ENCODE measurements at regions not wholly inside any gene's neighbourhood (a gene's known extent, or its start where the extent isn't known, plus 50 kb on each side); places are given as distances from the start of the nearest gene placed in this dataset.

DNA sequence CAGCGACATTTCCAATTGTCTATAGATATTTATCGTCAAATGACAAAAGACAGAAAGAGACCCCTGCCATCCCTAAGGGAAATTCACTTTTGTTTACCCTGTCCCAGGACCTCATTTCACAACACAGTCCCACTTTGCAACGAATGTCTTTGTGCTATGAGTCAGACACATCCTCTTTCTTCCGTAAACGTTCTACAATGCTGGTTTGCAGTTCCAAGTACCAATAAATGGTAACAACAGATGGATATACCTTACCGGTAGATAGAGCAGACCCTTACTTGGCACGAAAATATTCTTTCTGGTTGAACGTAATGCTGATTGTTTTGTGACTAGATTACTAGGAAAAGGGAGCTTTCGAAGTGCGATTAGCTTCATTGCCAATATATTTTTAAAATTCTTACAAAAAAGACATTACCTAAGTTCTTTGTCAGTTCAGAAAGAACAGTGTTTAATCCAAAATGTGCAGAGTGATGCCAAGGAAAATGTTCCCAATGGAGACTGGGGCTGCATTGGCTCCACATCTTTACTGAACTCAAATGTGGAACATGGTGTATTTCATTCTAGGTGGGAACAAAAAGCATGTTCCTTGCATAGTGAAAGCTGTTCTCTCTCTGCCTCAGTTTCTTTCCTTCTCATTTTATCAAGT lies 202.5 kb upstream of the SLC27A6 start:
- Histone ChIP-seq H3K4me1 (ENCODE audit: control insufficient read depth in 1 of 2, extremely low read depth in 1 of 2, insufficient read depth in 2 of 2, low read length in 2 of 2) (no peaks in the 10 kb centered on the region), H3K36me3 (ENCODE audit: control insufficient read depth in 2 of 2, extremely low read depth in 1 of 2, insufficient read depth in 1 of 2, low read length in 1 of 2) (no peaks in the 10 kb centered on the region), H3K27ac (ENCODE audit: low read length) (no peak overlapping the region), H3K27me3 (replicated peaks in 1 of 2; ENCODE audit: control insufficient read depth in 2 of 2, extremely low read depth in 1 of 2, insufficient read depth in 2 of 2, low read length in 1 of 2) (no peaks in the 10 kb centered on the region), H3K9me3 (no peaks in the 10 kb centered on the region), H3K4me3 (ENCODE audit: control insufficient read depth in 1 of 2, extremely low read depth in 1 of 2, low read length in 1 of 2) (no peak overlapping the region)
- H3K4me3 Mint-ChIP-seq, result no peak overlapping the region
- no peaks in the 10 kb centered on the region for H3K27me3 Mint-ChIP-seq
- no peaks in the 10 kb centered on the region for H3K4me1 Mint-ChIP-seq
- WGBS (ENCODE audit: insufficient coverage), result 81% methylated on average over 4 of the region's 10 CpGs
- ATAC-seq (replicated peaks in 1 of 4) (no peak), DNase-seq (no peak)
- ChIA-PET POLR2A (no interaction called here), CTCF (no interaction called here)
- no peaks in the 10 kb centered on the region for H3K36me3 Mint-ChIP-seq
- peaks cover 2 to 6% (median 5%) of the 10 kb centered on the region in 3 donors for H3K9me3 Mint-ChIP-seq
- no peak overlapping the region for H3K27ac Mint-ChIP-seq

DNA sequence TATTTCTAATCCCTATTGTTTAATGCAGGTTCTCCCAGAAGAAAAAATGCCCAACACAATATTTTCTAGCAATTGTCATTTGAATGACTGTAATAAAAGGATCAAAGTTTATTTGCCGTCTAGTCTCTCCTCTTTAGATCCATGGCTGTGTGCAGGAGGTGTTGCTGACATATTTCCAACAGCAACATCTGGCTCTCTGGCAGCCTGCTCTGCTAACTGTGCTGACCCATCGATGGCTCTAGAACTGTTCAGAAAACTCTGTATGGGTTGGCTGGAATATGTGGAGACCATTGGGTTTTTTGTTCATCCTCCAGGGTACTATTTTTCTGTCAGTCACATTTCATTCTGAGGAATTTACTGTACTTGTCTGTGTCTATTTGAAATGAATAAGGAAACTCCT lies 202.0 kb upstream of the SLC27A6 start:
- no peak overlapping the region for H3K4me3 ChIP-seq (ENCODE audit: control insufficient read depth in 1 of 2, extremely low read depth in 1 of 2, low read length in 1 of 2)
- no peaks in the 10 kb centered on the region for H3K4me1 Mint-ChIP-seq
- no peaks in the 10 kb centered on the region for H3K4me1 ChIP-seq (ENCODE audit: control insufficient read depth in 1 of 2, extremely low read depth in 1 of 2, insufficient read depth in 2 of 2, low read length in 2 of 2)
- H3K27me3 ChIP-seq (replicated peaks in 1 of 2; ENCODE audit: control insufficient read depth in 2 of 2, extremely low read depth in 1 of 2, insufficient read depth in 2 of 2, low read length in 1 of 2), result no peaks in the 10 kb centered on the region
- CTCF ChIA-PET, result no interaction called here
- DNase-seq, result no peak
- peaks cover 2 to 7% (median 5%) of the 10 kb centered on the region in 3 donors for H3K9me3 Mint-ChIP-seq
- no peaks in the 10 kb centered on the region for H3K36me3 ChIP-seq (ENCODE audit: control insufficient read depth in 2 of 2, extremely low read depth in 1 of 2, insufficient read depth in 1 of 2, low read length in 1 of 2)
- POLR2A ChIA-PET, result no interaction called here
- no peak overlapping the region for H3K4me3 Mint-ChIP-seq
- H3K27ac ChIP-seq (ENCODE audit: low read length), result no peak overlapping the region
- H3K9me3 ChIP-seq, result no peaks in the 10 kb centered on the region
- H3K36me3 Mint-ChIP-seq, result no peaks in the 10 kb centered on the region
- H3K27ac Mint-ChIP-seq, result no peak overlapping the region
- no peak for ATAC-seq (replicated peaks in 1 of 4)
- WGBS (ENCODE audit: insufficient coverage), result no CpG with 5 or more reads among the region's 2 CpGs
- no peaks in the 10 kb centered on the region for H3K27me3 Mint-ChIP-seq

DNA sequence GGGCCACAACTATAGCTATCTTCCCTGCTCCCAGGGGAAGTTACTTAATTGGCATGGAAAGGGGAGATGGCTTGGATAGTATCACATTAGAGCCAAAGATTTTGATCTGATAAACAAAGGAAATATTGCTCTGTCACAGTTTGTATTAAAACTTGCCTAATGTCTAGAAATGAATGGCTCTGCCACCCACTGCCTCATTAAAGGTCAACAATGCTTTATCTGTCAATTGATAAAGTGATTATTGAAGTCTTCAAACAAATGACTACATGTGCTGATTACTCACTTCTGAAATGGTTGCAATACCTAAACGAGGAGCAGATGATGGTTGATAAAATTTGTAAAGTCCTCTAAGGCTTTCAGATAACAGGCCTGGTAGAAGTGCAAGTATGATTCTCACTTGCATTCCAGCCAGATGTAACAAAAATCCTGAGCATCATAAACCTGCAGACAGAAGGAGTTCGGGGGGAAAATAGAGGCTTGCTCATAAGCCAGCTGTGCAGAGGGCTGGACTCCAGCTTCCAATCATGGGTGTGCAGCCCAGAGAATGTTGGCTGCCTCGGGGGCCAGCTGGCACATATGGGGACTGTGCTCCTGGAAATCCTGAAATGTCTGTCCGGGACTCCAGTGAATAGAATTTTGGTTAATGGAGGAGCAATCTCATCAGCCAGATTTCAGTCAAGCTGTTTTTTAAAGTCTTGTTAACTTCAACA lies 200.5 kb upstream of the SLC27A6 start:
- ChIA-PET POLR2A (no interaction called here), CTCF (no interaction called here)
- H3K4me3 ChIP-seq (ENCODE audit: control insufficient read depth in 1 of 2, extremely low read depth in 1 of 2, low read length in 1 of 2), result no peak overlapping the region
- DNase-seq (no peak), ATAC-seq (replicated peaks in 1 of 4) (no peak)
- no peaks in the 10 kb centered on the region for H3K36me3 ChIP-seq (ENCODE audit: control insufficient read depth in 2 of 2, extremely low read depth in 1 of 2, insufficient read depth in 1 of 2, low read length in 1 of 2)
- H3K4me1 Mint-ChIP-seq, result no peaks in the 10 kb centered on the region
- H3K9me3 Mint-ChIP-seq, result peaks cover 0 to 9% (median 2%) of the 10 kb centered on the region in 3 donors
- H3K4me1 ChIP-seq (ENCODE audit: control insufficient read depth in 1 of 2, extremely low read depth in 1 of 2, insufficient read depth in 2 of 2, low read length in 2 of 2), result no peaks in the 10 kb centered on the region
- no peaks in the 10 kb centered on the region for H3K9me3 ChIP-seq
- H3K4me3 Mint-ChIP-seq, result no peak overlapping the region
- no peaks in the 10 kb centered on the region for H3K36me3 Mint-ChIP-seq
- no peaks in the 10 kb centered on the region for H3K27me3 Mint-ChIP-seq
- H3K27ac Mint-ChIP-seq, result no peak overlapping the region
- 20% methylated on average over 1 of the region's 4 CpGs for WGBS (ENCODE audit: insufficient coverage)
- H3K27me3 ChIP-seq (replicated peaks in 1 of 2; ENCODE audit: control insufficient read depth in 2 of 2, extremely low read depth in 1 of 2, insufficient read depth in 2 of 2, low read length in 1 of 2), result no peaks in the 10 kb centered on the region
- no peak overlapping the region for H3K27ac ChIP-seq (ENCODE audit: low read length)

DNA sequence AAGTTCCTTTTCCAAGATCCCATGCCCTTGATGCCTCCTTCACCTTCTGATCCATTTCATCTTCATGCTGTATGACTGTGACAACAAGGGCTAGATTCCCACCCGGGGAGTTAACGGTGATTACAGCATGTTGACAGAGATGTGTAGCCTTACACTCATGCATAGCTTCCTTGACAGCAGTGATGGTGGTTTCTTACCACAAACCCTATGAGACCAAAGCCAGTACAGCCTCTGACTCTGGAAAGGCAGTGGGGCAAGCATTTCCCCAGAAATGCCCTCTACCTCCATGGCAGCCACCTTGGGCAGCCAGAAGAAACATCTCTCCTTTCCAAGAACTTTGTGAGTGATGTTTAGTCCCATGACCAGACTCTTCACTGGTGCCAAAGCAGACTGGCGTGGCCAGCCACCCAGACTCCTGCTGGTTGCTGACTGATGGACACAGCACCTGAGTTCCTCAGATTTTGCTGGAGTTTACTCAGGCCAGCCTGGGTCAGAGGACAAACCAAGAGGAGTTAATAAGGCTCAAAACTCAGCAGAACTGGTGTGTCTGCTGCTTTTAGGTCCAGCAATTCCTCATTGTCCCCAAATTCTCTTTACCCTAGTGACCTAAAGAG lies 199.7 kb upstream of the SLC27A6 start:
- no peak overlapping the region for H3K4me3 ChIP-seq (ENCODE audit: control insufficient read depth in 1 of 2, extremely low read depth in 1 of 2, low read length in 1 of 2)
- H3K27ac Mint-ChIP-seq, result no peak overlapping the region
- H3K4me3 Mint-ChIP-seq, result no peak overlapping the region
- CTCF ChIA-PET, result no interaction called here
- 84% methylated on average over 3 of the region's 3 CpGs for WGBS (ENCODE audit: insufficient coverage)
- POLR2A ChIA-PET, result interaction anchor here in 1 of 2 donors (0.6 kb wide), 1 partner anchor 340 kb away, joined by 4 read pairs; no protein-coding TSS in a partner anchor
- peaks cover 0 to 6% (median 2%) of the 10 kb centered on the region in 3 donors for H3K9me3 Mint-ChIP-seq
- H3K4me1 Mint-ChIP-seq, result no peaks in the 10 kb centered on the region
- H3K27ac ChIP-seq (ENCODE audit: low read length), result no peak overlapping the region
- DNase-seq (no peak), ATAC-seq (replicated peaks in 1 of 4) (no peak)
- no peaks in the 10 kb centered on the region for H3K9me3 ChIP-seq
- no peaks in the 10 kb centered on the region for H3K4me1 ChIP-seq (ENCODE audit: control insufficient read depth in 1 of 2, extremely low read depth in 1 of 2, insufficient read depth in 2 of 2, low read length in 2 of 2)
- H3K36me3 ChIP-seq (ENCODE audit: control insufficient read depth in 2 of 2, extremely low read depth in 1 of 2, insufficient read depth in 1 of 2, low read length in 1 of 2), result no peaks in the 10 kb centered on the region
- no peaks in the 10 kb centered on the region for H3K27me3 Mint-ChIP-seq
- H3K36me3 Mint-ChIP-seq, result no peaks in the 10 kb centered on the region
- no peaks in the 10 kb centered on the region for H3K27me3 ChIP-seq (replicated peaks in 1 of 2; ENCODE audit: control insufficient read depth in 2 of 2, extremely low read depth in 1 of 2, insufficient read depth in 2 of 2, low read length in 1 of 2)

DNA sequence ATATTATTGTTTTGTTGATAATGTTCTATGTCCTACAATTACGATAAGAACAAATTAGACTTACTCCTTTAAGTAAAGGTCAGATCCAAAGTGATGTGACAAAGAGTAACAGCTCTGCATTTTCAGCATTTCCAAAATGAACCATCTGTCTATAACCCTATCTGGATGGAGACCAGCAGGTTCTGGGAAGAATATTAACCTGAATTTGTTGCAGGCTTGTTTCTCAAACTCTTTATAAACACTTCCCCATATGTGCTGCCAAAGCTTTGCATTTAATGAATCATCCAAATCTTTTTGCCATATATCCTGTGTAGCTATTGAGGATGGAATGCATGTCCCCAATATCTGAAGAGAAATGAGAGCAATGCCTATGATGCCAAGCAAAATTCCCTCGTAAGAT lies 198.9 kb upstream of the SLC27A6 start:
- no peak for ATAC-seq (replicated peaks in 1 of 4)
- no peaks in the 10 kb centered on the region for H3K27me3 ChIP-seq (replicated peaks in 1 of 2; ENCODE audit: control insufficient read depth in 2 of 2, extremely low read depth in 1 of 2, insufficient read depth in 2 of 2, low read length in 1 of 2)
- peaks cover 0 to 6% (median 2%) of the 10 kb centered on the region in 3 donors for H3K9me3 Mint-ChIP-seq

DNA sequence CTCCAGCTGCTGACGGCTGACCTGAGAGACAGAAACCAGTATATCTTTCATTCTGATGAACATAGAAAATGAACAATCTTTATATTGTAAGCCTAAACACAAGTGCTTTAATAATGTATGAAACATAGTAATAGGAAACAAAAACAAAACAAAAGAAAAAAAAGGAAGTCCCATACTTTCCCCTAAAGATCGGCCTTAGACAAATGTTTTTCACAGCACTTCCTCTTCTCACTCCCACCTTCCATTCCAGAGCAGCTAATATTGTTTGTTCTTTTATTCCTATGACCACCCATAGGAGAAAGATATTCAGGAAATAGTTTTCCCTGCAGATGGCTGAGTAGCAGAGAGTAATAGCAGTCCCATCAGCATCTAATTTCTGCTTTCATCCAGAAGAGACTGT lies 194.4 kb upstream of the SLC27A6 start:
- WGBS (ENCODE audit: insufficient coverage), result no CpG with 5 or more reads among the region's 2 CpGs
- ATAC-seq (replicated peaks in 1 of 4), result no peak
- DNase-seq, result no peak
- Histone ChIP-seq H3K9me3 (no peaks in the 10 kb centered on the region), H3K36me3 (ENCODE audit: control insufficient read depth in 2 of 2, extremely low read depth in 1 of 2, insufficient read depth in 1 of 2, low read length in 1 of 2) (no peaks in the 10 kb centered on the region), H3K27me3 (replicated peaks in 1 of 2; ENCODE audit: control insufficient read depth in 2 of 2, extremely low read depth in 1 of 2, insufficient read depth in 2 of 2, low read length in 1 of 2) (no peaks in the 10 kb centered on the region), H3K4me3 (ENCODE audit: control insufficient read depth in 1 of 2, extremely low read depth in 1 of 2, low read length in 1 of 2) (no peak overlapping the region), H3K4me1 (ENCODE audit: control insufficient read depth in 1 of 2, extremely low read depth in 1 of 2, insufficient read depth in 2 of 2, low read length in 2 of 2) (no peaks in the 10 kb centered on the region), H3K27ac (ENCODE audit: low read length) (no peak overlapping the region)
- Mint-ChIP-seq H3K27me3 (peaks cover 0 to 3% of the 10 kb centered on the region in 2 donors), H3K27ac (no peak overlapping the region), H3K4me3 (no peak overlapping the region), H3K36me3 (no peaks in the 10 kb centered on the region), H3K4me1 (no peaks in the 10 kb centered on the region), H3K9me3 (peaks cover 0 to 6% (median 0%) of the 10 kb centered on the region in 3 donors)
- ChIA-PET POLR2A (no interaction called here), CTCF (no interaction called here)

More for the DNA sequence above, 198.9 kb upstream of the SLC27A6 start:
- no peak overlapping the region for H3K27ac ChIP-seq (ENCODE audit: low read length)
- POLR2A ChIA-PET, result no interaction called here
- Mint-ChIP-seq H3K27me3 (peaks cover 0 to 3% of the 10 kb centered on the region in 2 donors), H3K27ac (no peak overlapping the region), H3K4me3 (no peak overlapping the region), H3K4me1 (no peaks in the 10 kb centered on the region), H3K36me3 (no peaks in the 10 kb centered on the region)
- no peaks in the 10 kb centered on the region for H3K36me3 ChIP-seq (ENCODE audit: control insufficient read depth in 2 of 2, extremely low read depth in 1 of 2, insufficient read depth in 1 of 2, low read length in 1 of 2)
- H3K4me3 ChIP-seq (ENCODE audit: control insufficient read depth in 1 of 2, extremely low read depth in 1 of 2, low read length in 1 of 2), result no peak overlapping the region
- no CpG with 5 or more reads among the region's 2 CpGs for WGBS (ENCODE audit: insufficient coverage)
- CTCF ChIA-PET, result no interaction called here
- H3K4me1 ChIP-seq (ENCODE audit: control insufficient read depth in 1 of 2, extremely low read depth in 1 of 2, insufficient read depth in 2 of 2, low read length in 2 of 2), result no peaks in the 10 kb centered on the region
- DNase-seq, result no peak
- no peaks in the 10 kb centered on the region for H3K9me3 ChIP-seq
